Right lung (tissue), 2 donors: ENCODE measurements at regions not wholly inside any gene's neighbourhood (a gene's known extent, or its start where the extent isn't known, plus 50 kb on each side); places are given as distances from the start of the nearest gene placed in this dataset.

Source experiments
- DNase-seq, 2 donors: peaks; one replicate each; pipeline ENCODE4 v3.0.0-alpha.2; 2013

DNA sequence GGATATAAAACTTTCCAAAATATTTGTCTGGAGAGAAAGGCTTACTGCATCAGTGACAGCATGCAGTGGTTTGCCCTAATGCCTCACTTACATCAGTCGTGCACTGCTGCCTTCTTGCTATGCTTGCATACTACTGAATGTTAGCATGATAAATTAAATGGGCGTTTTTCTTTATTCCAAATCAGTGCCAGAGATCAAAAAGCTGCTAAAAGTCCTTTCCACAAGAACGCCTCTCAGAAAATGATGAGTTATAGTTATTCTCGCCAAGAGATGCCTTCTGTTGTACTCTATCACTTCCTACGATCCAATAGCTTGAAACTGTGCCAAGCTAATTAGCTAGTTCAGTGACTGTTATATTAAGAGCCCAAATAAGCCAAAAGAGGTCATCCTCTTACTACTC, 345.8 kb upstream of the ROBO2 start:
- DNase-seq: peak; percentile 32 to 33

DNA sequence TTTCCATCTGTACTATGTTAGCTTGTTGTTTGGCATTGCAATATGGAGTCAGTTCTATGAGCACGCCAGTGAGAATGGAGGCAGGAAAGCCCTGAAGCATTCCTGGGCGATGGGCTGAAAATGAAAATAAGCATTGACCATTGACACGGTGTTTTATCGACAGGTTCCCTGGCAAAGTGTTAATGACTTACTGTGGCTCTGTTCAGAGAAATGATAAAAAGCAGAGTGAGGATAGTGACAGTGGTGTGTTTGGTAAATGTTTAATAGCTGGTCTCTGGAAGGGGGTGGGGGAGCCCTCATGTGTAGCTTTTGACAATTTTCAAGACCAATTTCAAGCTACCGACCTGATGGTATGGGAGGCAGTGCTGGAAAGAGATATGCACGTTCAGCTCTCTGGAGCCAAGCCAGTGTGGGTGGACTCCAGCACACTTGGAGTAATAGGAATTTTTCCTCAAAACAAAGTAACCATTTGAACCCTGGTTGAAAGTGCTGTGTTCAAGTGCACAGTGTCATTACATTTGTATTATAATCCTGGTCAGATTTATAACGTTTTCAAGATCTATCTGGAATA, 341.7 kb upstream of the ROBO2 start:
- no peak for DNase-seq

DNA sequence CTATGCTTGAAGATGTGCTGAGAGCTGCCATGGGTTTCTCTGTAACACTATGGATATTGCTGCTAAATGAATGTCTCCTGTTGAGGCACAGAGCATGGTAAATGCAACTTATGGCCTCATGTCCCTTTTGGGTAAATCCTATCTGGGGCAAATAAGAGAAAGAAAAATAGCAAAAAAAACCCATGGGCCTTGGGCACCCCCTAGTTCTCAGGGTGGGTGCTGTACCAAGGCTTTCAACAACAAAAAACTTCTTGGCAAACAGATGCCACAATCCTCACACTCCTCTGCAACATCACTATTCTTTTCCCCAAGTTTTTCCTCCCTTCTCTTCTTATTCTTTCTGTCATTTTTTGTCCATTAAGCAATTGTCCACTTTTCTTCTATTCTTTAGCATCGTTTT, 340.1 kb upstream of the ROBO2 start:
- DNase-seq: no peak

GRCh38 chr3:76700323-76700722, 339.6 kb upstream of the ROBO2 start:
- DNase-seq: no peak

GRCh38 chr3:76702676-76703075, 337.2 kb upstream of the ROBO2 start:
- no peak for DNase-seq

- DNase-seq: no peak
These were observed 324.5 kb upstream of the ROBO2 start for GRCh38 chr3:76715426-76715825.

GRCh38 chr3:76723366-76723765, 316.5 kb upstream of the ROBO2 start:
- no peak for DNase-seq

DNA sequence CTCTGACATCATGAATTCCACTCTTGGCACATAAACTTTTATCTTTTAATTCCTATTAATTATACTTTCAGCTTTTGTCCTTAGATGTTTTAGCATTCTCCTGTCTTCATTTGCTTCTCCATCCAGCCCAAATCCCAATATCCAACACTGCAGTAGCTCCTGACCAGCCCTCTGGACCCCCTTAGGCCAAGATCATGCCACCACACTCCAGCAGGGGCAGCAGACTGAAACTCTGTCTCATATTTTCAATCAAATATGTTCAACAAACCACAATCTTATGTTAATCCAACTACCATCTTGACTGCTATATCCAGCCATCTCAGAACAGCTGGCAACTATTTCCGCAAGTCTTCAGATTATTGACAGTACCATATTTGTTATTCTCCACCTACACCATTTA, 315.8 kb upstream of the ROBO2 start:
- DNase-seq: no peak

DNA sequence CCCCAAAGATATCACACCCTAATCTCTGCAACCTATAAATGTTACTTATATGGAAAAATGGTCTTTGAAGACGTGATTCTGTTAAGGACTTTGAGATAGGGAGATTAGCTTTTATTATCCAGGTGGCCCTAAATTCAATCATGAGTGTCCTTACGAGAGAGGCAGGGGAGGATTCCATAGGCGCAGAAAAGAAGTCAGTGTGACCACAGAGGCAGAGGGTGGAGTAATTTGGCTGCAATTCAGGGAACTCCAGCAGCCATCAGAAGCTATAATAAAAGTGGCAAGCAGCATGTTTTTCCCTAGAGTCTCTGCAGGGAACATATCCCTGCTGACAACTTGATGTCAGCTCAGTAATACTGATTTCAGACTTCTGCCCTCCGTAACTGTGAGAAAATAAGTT, 315.2 kb upstream of the ROBO2 start:
- no peak for DNase-seq

DNA sequence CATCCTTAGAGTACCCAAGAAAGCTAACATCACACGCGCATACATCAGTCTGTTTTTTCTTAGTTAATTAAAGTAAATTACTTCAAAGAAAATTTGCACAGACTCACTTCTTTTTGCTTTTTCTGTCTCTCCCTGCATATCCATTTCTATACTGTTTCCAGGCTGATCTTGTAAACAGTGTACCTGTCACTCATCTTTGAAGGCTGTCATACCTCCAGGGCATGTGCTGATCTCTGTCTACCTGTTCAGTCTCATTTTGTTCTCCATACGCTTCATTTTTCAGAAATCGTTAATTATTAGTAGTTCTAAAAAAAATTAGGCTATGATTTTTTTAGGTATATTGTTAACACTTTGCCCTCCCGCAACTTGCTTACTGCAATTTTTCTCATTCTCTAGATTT, 313.9 kb upstream of the ROBO2 start:
- DNase-seq: no peak

GRCh38 chr3:76728426-76728825, 311.5 kb upstream of the ROBO2 start:
- no peak for DNase-seq

DNA sequence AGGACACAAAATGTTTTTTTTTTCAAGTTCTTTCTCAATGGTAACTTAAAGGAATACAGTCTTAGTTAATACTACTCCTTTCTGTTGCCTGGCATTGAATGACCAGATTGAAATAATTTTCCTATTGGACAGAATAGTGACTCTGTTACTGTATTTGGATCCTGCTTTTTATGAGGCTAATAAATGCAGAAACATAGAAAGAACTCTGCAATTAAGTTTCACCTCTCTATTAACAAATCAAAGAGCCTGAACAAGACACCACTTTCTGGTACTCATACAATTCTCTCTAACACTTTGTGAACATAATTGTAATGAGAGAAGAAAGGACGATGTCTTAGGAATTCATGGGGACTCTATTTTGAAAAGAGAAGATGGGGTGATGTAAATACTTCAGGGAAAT, 308.4 kb upstream of the ROBO2 start:
- DNase-seq: no peak

DNA sequence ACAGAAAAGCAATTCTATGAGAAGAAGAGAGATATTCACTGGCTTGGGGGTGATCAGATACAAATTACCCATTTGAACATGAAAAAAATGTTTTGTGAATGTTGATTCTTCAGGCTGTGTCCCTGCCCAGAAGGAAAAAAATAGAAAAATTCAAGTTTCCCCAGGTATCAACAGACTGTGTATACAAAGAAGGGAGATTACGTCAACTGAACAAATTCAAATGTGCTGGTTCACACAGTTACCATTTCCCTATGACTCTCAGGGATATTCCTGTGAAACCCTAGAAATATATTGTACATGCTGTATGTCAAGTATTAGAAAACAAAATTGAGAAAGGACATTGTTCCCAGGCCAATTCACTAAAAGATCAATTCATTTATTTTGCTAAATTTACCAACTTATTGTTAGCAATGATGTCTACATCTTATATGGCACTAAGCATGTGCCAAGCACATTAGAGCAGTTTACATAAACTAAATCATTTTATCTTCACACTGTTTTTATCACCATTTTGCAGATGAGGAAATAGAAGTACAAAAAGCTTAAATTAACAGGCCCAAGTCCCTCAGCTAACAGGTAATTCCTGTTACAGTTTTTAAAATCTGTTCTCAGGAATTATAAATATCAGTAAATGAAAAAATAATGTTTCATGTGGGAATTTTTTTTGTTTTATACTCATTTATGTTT, 306.7 kb upstream of the ROBO2 start:
- DNase-seq: no peak

DNA sequence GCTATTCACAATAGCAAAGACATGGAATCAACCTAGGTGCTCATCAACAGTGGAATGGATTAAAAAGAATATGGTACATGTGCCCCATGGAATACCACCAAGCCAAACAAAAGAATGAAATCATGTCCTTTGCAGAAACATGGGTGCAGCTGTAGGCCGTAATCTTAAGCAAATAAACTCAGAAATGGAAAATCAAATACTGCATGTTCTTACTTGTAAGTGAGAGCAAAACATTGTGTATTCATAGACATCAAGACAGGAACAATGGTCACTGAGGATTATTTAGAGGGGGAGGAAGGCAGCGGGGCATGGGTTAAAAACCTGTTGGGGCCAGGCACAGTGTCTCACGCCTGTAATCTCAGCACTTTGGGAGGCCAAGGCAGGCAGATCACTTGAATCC, 304.7 kb upstream of the ROBO2 start:
- no peak for DNase-seq

DNA sequence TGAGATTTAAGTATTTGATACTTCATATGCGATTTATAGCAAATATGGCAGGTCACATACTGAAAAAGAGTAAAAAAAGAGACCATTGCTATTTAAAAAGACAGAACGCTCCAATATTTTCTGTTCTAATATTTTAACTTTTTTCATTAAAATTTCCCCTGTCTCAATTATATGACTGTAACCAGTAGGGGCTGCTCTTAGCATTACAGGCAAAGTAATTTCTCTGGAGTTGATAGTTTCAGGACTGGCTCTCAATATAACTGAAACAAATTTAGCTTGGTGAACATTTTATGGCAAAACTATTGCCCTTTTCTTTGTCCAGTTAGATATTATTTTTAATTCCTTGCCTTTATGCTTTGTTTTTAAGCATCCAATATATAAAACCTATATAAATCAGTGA, 286.3 kb upstream of the ROBO2 start:
- DNase-seq: peak; percentile 33 to 39

DNA sequence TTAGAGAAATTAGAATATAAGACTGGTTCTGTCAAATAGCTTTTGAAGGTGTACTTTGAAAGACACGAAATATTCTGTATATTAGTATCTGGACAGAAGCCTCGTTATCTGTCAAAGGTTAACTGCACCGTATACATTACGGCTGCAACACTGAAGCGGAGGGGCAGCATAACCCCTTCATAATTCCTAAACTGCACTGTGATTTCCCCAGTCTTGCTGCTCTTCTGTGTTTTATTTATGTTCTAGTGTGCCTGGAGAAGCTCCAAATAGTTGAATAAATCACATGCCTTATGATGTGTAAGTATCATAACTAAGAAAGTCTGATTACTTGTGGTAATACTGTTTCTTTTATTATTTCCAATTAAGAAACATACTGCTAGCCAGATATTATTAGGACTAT, 285.7 kb upstream of the ROBO2 start:
- DNase-seq: peak in 1 of 2 donors; percentile 7

GRCh38 chr3:76756577-76756976, 283.3 kb upstream of the ROBO2 start:
- no peak for DNase-seq

GRCh38 chr3:76760336-76760735, 279.6 kb upstream of the ROBO2 start:
- DNase-seq: no peak

GRCh38 chr3:76765511-76765910, 274.4 kb upstream of the ROBO2 start:
- DNase-seq: no peak

DNA sequence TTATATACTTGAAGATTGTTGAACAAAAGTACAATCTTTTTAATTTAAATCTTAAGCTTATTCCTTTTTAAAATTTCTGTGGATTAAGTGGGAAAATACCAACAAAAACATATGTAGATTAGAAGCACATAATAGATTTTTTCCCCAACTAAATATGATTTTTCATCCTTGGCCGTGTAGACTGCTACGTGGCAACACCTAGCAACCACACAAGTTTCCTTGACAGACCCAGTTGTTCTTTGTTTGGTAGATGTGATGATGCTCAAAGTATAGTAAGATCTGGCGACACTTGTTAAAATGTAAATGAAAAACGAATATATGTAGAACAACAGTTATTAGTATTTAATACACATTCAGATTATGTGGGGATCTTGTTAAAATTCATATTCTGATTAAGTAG, 271.0 kb upstream of the ROBO2 start:
- no peak for DNase-seq

DNA sequence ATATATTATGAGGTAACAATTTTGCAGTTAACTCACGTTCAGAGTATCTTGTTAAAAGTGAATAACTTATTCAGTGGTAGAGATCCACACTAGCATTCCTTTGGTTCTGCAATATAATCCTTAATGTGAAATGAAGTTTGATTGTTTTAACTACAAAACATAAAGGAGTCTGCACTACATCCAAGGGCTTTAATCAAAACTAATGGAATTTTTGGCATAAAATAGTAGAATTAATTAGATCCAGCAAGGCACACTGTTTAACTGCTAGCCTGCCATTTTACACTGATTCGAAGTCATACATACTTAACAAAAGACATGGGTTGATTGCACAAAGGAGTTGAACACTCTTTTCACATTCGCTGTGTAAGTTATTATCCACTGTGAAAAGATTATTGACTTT, 263.0 kb upstream of the ROBO2 start:
- no peak for DNase-seq

DNA sequence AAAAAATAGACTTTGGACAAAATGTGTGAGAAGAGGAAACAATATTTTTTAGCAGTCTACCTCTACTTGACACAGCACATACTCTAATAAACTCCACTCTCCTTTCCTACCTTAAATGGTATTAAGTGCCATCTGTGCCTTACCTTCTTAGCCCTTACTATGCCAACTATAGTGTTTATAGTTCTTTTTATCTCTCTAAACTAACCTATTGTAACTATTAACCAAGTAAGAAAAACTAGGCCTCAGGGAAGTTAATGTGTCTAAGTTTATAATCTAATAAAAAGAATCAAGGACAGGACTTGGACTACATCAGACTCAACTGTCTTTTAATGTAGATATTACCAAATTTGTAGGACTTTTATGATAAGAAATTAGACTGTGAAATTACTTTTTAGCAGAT, 251.7 kb upstream of the ROBO2 start:
- no peak for DNase-seq

- no peak for DNase-seq
These were observed 250.7 kb upstream of the ROBO2 start for GRCh38 chr3:76789237-76789636.

DNA sequence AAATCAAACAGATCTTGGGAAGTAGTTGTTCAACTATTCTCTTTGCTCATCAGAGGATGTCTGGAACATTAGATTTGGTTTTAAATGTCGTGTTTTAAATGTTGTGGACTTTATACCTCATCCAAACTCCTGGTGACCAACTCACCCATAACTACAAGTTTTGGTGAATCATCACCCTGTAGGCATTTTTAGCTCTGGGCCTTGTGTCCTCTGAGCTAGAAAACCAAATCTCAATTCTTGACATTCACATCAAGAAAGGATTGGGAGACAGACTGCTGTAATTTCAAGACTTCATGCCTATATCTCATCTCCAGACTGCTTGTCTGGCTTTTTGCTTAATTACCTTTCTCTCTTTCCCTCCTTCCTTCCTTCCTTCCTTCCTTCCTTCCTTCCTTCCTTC, 228.5 kb upstream of the ROBO2 start:
- no peak for DNase-seq
